ENCODE measurements at regions not wholly inside any gene's neighbourhood (a gene's known extent, or its start where the extent isn't known, plus 50 kb on each side); places are given as distances from the start of the nearest gene placed in this dataset.

GRCh38 chr9:2299156-2299842 is 284.2 kb downstream of the SMARCA2 start:
- no peak for TF ChIP-seq CTCF (IDR thresholded peaks at IDR 0.05)
- TF ChIP-seq POLR2A (IDR thresholded peaks at IDR 0.05): no peak

Measured in testis (tissue), 2 donors.